Hematopoietic multipotent progenitor cell treated with erythropoietin and hydrocortisone succinate and interleukin-3 and kit ligand, for 17 days (in vitro differentiated cells): ENCODE measurements at regions not wholly inside any gene's neighbourhood (a gene's known extent, or its start where the extent isn't known, plus 50 kb on each side); places are given as distances from the start of the nearest gene placed in this dataset.

Experiments used
- DNase-seq: peaks from one replicate; pipeline ENCODE4 v3.0.0-alpha.2; 2015; ENCODE audit warnings: low spot score

DNA sequence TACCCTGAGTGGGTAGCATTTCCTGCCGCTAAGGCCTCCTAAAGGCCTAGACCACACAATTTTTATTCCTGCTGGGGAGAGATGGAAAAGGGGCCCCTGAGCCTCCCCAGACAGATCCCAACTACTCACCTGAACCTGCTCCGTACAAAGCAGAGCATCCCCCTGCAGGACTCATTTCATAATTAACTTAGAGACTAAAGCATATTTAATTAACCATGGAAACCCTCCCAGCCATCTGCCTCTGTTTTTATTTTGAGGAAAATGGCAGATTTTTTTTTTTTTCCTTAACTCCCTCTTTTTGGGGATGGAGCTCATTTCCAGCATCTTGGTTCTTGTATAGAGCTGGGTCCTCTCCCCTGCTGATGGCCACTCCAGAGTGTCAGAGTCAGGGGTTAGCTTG is 96.5 kb upstream of the CRHR1 start:
- no peak for DNase-seq

DNA sequence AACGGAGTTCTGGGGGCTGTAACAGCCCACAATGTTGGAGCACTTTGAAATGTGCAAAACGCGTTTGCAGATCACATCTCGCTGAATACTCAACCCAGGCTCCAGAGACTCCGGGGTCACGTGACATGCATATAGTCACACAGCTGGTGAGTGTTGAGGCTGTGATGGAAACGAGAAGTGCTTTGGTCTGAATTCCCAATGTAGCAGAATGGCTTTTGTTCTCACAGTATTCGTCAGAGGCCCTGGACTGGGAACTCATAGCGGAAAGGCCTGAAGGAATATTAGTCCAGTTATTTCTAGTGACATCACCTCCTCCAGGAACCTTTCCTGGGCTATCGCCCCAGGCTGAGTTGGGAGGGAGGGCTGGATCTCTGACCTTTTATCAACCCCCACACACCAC is 95.8 kb upstream of the CRHR1 start:
- DNase-seq = no peak

DNA sequence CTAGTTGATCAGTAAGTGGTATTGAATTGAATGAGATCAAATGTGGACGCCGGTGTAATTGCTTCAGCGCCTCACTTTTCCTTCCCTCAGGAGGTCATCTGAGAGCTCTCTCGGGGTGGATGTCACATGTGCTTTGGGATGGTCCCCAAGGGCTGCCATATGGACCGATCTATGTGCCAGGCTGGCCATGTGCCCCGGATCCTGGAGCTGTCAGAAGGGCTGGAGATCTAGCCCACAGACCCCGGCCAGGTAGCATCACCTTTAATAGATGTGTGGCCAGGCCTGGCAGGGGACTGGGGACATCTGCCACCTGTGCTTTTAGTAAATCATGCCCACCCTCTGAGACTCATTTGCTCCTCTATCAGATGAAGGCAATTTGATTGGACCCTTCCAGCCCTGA is 95.3 kb upstream of the CRHR1 start:
- DNase-seq = no peak

DNA sequence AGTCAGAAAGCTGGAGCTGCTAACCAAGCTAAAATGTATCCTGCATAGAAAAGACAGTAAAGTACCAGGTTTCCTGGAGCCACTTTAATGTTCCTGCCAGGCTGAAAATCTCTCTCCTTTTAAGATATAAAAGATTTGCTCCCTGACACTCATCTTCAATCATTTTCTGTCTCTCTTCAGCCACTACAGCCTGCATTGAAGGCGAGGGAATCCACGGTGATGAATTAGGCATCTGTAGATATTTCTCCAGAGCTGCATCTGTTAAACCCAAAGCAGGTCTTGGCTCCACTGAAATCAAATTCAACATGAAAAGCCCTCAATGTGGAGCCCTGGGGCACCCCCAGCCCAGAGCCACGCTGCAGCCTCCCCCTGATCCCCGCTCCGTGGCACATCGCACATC is 94.7 kb upstream of the CRHR1 start:
- DNase-seq = no peak

DNA sequence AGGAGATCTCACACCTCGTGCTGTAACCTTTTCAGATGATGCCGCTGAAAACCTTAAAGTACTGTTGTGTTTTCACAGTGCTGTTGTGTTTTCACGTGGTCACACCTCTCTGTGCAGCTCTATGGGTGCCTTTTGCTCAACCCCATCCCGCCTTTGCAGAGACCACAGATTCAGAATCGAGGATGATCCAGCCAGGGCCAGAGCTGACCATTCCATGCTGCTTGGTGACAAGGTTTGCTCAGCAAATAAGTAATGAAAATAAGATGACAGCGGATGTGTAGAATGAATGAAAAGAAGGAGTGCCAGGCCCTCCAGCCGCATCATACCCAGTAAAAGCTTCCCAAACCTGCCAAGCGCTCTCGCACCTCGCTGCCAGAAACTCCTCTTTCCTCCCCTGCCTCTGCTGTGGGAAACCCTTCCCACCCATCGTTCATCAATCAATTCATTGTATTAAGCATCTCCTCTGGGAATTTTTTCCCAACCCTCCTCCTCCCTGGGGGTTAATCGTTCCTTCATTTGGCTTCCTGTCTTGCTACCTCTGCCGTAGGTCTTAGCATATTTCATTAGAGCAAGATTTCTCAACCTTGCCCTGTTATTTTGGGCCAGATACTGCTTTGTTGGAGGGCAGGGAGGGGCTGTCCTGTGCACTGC is 93.4 kb upstream of the CRHR1 start:
- DNase-seq = no peak

DNA sequence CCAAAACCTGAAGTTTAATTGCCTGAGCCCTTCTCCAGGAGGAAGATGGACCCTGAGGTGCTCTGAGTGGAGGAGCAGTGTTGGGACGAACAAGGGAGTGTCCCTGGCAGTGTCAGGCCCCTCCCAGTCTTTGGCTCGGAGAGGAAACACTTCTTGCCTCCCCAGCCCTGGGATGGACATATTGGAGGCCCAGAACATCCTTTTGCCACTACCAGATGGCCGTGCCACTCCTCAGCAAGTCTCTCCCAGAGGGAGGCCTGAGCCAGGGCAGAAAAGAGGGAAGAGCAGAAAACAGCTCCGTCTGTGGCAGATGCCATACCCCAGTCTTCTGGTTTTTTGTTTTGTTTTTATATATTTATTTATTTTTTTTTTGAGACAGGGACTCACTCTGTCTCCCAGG is 91.5 kb upstream of the CRHR1 start:
- DNase-seq = no peak

DNA sequence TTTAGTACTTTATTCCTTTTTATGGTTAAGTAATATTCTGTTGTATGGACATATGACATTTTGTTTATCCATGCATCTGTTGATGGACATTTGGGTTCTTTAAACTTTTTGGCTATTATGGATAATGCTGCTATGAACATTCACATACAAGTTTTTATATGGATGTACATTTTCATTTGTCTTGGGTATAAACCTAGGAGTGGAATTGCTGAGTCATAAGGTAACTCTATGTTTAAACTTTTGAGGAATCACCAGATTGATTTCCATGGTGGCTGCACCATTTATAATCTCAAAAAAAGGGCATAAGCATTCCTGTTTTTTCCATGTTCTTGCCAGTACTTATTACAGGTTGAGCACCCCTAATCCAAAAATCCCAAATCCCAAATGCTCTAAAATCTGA is 90.3 kb upstream of the CRHR1 start:
- DNase-seq = no peak

DNA sequence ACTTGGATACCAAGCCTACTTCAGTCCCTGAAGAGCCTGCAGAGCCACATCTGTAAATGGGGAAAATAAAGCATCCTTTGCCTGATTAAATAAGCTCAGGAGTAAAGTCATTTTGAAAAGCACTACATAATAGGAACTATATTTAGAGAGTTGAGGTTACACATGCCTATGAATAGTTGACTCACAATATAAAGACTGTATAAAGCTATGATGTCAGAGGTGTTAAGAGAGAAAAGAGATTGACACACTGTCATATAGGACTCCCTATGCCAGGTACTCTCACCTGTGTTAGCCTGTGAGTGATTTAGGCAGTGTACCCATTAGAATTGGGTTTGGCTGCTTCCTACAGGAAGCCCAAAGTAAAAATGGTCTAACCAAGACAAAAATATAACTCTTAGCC is 87.7 kb upstream of the CRHR1 start:
- DNase-seq = no peak

DNA sequence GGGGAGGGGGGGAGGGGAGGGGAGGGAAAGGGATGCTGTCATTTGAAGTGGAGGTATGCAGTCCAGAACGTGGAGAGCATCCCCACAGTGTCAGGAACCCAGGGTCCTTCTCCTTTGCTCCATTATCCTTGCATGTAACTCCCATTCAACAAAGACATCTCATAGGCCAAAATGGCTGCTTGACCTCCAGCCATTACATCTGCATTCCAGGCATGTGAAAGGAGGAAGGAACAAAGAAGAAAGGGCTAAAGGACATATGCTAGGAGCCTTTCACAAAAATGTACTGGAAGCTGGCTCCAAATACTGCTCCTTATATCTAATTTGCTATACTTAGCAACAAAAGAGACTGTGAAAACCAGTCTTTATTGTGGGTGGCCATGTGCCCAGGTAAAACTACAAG is 87.0 kb upstream of the CRHR1 start:
- DNase-seq = no peak

DNA sequence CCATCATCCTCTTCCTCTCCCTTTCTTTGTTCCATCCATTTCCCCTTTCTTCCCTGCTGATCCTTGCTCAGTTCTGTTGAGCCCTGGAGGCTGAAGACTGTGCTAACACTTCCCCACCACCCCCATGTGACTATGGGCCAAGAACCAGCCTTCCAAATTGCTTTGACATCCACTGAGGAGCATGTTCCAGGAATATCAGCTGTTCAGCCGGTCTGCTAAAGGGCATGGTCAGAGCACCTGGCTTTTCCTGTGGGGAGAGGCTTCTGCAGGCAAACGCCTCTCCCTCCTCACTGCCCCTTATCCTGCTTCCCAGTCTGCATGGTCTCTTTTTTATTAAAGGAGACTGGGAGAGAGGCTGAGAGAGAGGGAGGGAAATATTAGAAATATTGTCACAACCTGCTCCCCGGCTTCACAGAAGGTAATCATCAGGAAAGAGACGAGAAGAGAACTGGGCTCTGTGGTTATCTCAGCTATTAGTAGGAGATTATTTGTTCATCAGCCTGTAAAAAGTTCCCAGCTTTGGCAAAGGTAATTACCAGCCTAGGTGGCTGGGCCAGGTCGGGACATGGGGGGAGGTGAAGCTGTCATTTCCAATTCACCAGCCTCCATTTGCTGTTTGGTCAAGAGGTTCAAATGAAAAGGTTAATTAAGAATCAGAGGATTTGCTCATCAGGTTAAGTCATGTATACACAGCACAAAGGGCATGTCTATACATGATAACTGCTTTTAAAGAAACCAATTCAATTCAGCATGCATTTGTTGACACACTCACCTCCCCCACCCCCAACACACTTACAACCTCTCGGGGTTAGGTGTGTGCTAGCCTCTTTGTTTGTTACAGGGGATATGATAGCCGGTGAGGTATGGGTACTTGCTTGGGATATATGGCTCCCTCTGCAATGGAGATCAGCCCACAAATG is 83.7 kb upstream of the CRHR1 start:
- DNase-seq = no peak

DNA sequence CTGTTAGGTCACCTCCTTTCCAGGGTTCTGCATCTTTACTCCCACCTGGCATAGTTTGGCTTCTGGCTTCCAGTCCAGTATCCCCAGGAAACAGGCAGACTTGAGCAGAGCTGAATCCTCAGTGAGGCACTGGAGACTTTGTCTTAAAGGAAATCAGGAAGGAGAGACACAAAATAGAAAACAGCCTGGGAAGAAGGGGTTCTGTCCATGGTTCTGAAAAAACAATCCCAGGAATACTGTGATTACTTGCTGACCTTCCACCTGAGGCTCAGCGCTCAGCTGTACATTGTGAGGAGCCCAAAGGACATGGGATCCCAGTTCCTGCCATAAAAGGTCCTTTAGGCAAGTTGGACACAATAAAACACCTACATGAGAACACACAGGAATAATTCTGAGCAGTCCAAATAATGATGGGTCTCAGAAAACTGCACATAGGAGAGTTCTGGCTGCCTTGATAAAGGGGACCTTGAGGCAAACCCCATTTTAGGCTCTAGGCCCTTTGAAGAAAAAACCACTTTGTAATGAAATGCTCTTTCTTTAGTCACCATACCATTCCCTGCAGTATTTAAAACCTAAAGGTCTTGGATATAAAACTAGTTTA is 81.4 kb upstream of the CRHR1 start:
- DNase-seq = no peak

DNA sequence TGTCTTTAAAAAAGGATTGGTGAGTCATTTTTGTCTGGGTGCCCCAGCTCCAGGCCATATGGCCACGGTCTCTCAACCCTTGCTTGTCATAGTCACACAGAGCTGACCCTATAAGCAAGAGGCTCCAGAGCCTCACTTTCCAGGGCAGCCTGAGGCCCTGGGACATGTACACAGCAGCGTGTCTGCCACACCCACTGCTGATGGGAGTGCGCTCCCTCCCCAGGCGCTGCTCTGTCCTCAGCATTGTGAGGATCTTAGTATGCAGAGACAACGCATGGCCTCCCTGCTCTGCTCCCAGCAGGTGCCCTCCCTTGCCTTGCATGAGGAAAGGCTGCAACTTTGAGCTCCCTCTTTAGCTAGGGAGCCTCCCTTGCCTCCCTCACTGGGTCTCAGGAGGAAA is 80.8 kb upstream of the CRHR1 start:
- DNase-seq = no peak

DNA sequence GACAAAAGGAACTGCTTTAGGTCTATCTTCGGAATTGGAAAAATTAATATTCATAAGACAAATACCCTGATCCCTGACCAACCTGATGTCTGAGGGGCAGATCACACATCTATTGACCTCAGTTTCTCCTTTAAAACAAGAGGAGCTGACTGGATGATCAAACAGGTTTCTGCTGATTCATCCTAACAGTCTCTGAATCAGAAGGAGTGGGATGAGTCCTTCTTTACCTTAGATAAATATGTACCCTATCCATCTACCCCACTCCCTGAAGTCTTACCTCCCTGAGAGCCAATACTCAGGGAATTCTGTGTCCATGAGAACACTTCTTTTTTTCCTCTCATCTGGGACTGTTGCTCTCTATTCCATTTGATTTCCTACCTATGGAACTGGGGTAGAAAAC is 80.3 kb upstream of the CRHR1 start:
- no peak for DNase-seq

DNA sequence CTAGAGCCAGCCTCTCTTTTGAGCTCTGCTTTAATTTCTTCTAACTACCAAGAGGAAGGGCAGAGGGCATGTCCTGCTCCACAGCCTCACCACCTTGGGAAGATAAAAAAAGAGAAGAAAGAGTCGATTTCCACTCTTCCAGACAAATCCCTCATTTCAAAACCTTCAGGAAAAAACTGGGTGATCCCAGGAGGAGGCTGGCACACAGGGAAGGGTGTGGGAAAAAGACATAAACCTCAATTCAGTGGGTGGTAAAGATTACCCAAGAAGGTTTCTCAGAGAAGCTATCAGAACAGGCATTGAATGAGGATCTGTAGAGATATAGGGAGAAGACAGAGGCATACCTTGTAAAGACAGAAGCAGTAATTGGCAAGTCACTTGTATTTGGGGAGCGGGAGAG is 79.9 kb upstream of the CRHR1 start:
- no peak for DNase-seq

DNA sequence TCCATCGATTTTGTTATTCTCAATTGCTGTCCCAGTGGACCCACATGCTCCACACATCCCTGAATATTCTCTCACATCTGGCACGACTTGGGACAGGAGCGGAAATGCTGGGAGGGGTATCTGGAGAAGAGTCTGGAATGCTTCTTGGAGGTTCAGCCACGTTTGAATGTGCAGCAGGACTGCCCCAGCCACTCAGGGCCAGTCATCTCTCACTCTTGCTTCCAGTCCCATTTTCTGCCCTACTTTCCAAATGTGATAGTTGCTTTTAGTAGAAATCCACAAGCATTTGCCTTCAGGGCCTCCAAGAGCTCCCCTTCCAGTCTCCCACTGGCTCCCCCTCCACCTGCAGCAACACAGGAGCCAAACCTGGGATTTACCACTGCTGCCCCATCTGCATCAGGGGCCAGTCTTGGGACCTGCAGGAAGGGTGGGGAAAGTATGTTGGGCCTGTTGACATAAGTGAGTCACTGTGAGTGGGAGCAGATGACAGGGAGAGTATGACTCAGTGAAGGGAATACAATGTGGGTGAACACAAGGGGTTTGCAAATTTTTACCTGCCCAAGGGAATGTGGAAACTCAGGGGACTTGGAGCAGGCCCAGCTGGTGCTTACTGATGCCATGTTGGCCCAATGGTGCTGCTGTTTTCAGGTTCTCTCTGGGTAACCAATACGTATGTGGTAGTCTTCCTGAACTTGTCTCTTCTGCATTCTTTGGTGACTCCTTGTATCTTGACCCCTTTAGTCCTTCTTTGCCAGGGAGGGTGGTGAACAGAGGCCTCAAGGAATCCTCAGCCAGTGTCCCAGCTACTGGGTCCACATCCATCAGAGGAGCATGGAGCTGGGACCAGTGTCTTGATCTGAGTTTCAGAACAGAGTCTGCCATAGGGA is 78.8 kb upstream of the CRHR1 start:
- DNase-seq = no peak

DNA sequence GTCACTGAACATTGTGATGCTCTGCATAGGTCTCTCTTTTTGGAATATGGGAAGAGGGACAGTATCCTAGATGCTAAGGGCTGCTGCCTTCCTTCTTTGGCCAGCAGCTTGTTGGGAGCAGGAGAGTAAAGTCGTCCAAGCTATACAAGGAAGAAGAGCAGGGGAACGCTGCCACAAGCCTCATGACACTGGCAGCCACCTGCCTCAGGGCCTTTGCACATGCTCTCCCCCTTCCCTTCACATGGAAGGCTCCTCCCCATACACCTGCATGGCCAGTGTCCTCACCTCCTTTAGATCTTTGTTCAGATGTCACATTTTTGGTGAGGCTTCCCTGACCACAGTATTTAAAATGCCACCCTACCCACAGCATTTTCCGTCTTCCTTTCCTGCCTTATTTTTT is 78.1 kb upstream of the CRHR1 start:
- no peak for DNase-seq

DNA sequence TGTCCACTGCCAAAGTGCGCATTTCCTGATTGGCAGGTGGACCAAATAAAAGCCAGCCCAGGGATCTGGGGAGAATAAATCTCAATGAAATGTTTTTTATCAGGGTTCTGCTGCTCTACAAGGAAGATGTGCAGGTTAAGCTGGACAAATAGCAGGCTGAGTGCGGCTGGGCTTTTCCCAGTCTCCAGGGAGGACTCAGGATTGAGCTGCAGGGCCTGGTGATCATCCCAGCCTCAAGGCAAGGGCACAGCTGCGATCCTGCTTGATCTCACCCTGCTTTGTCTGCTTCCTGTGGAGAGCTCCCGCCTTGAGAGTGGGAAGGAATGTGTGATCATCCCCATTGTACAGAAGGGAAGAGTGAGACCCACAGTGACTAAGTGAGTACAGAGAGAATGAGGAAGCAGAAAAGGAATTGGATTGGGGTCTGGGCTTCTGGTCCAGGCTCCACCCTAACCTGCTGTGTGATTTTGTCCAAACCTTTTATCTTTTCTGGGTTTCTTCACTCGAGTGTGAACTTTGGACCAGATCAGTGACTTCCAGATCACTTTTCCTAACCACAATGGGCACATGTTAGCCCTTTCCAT is 75.3 kb upstream of the CRHR1 start:
- no peak for DNase-seq

DNA sequence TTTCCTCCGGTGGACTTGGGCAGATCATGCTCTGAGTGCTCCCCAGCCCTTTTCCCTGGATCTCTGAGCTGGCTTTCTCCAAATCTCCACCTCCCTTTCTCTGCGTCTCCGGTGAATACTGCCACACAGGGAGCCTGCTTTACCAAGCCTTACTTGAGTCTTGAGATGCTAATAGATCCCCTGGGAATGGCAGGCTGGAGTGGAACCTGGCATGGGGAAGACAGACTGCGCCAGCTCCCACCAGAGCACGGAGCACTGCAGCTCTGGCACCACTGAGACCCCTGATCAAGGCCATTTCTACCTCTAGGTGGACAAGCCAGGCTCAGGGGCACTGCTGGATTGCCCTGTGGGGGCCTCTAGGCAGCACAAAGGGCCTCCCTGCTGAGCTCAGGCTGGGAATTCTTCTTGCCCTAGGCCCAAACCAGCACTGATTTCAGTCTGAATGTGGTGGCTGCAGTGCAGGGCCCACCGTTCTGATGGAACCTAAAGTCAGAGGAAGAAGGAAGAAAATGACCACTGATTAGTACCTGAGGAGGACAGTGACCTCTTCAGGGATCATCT is 74.3 kb upstream of the CRHR1 start:
- DNase-seq = no peak

DNA sequence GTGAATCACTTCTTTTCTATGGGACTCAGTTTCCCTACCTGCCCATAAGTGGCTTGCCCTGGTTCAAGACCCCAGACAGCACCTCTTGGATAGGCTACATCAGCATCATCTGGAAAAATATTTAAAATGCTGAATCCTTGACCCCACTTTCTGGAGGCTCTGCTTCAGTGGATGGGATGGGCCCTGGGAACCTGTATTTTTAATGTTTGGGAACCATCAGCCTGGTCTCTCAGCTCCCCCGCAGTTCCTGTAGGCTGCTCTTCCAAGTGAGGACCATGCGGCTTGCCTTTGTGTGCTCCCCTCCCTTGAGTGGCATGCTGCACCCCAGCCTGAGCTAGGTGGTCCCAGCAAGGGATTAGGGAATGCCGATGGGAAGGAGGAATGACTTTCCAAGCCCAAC is 68.3 kb upstream of the CRHR1 start:
- DNase-seq = no peak

DNA sequence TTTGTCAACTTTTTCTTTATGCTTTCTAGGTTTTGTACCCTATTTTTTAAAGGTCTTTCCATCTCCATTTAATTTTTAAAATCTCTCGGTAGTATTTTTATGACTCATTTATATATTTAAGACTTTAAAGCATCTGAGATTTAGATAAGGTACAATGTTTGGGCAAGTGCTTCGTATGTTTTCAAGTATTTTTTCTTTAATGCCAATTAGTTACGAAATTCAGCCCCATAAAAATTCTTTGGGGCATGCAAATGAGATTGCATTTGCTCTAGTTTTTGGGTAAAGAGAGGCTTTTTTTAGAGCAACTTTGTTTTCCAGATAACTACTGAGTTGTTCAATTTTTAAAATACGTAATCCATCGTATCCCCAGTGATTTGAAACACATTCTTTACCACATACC is 65.3 kb upstream of the CRHR1 start:
- DNase-seq = no peak

DNA sequence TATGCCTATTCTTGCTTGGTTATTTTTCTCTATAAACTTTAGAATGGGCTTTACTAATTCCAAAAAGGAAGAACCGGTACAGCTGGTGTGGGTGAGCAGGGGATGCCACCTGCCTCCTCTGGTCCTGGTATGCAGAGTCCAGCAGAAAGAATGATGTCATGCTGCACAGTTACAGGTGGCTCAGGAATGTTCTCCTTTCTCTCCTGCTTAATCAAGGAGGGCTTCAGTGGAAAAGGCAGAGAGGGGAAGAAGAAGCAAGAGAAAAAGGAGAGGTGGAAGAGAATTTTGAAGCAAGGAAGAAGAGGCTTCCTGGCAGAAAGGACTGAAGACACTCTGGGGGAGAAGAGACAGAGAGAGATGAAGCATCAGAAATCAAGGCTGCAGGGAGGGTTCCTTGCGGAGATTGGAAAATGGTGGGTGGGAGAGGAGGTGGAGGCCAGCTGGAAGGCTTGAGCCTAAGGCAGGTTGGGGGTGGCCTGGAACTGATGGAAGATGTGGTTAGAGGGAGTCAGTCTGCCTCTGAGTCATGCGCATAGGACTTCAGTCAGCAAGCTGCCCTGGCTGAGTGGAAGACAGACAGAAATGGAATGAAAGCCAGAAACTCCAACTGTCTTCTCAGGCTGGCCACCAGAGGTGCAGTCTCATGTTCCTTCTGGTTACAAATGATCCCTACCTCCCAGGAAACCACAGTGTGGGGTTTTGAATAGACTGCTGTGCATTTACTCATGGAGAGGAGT is 64.6 kb upstream of the CRHR1 start:
- no peak for DNase-seq
